ENCODE measurements at regions not wholly inside any gene's neighbourhood (a gene's known extent, or its start where the extent isn't known, plus 50 kb on each side); places are given as distances from the start of the nearest gene placed in this dataset.

- TF ChIP-seq POLR2A (IDR thresholded peaks at IDR 0.05) = no peak
- TF ChIP-seq CTCF (IDR thresholded peaks at IDR 0.05) = no peak
- WGBS (ENCODE audit: insufficient coverage, low coverage, low lambda C conversion rate, missing lambda C conversion rate) = 41% methylated on average over 7 of the region's 7 CpGs
These were observed 50.4 kb upstream of the OPCML start for GRCh38 chr11:133582750-133583149.

GRCh38 chr11:133582326-133582725 is 50.0 kb upstream of the OPCML start:
- DNase-seq (no peak), ATAC-seq (no peak)
- no peak overlapping the region for H3K27ac ChIP-seq
- no peaks in the 10 kb centered on the region for H3K4me1 ChIP-seq
- intact Hi-C loops (cut with DNase I) = no loop called here
- H3K36me3 ChIP-seq = no peaks in the 10 kb centered on the region
- H3K4me3 ChIP-seq = no peak overlapping the region
- TF ChIP-seq CTCF (IDR thresholded peaks at IDR 0.05) (no peak), POLR2A (IDR thresholded peaks at IDR 0.05) (no peak)
- H3K9me3 ChIP-seq = no peaks in the 10 kb centered on the region
- WGBS (ENCODE audit: insufficient coverage, low coverage, low lambda C conversion rate, missing lambda C conversion rate) = 31% methylated on average over 1 of the region's 1 CpG
- no peaks in the 10 kb centered on the region for H3K27me3 ChIP-seq

More at GRCh38 chr11:133582750-133583149, 50.4 kb upstream of the OPCML start:
- Histone ChIP-seq H3K27me3 (no peaks in the 10 kb centered on the region), H3K4me3 (no peak overlapping the region), H3K4me1 (no peaks in the 10 kb centered on the region), H3K9me3 (no peaks in the 10 kb centered on the region), H3K27ac (no peak overlapping the region), H3K36me3 (no peaks in the 10 kb centered on the region)
- ATAC-seq (no peak), DNase-seq (no peak)
- intact Hi-C loops (cut with DNase I) = no loop called here

All from right lobe of liver (tissue), 6 donors.